C4-2B (cell line): ENCODE measurements at regions not wholly inside any gene's neighbourhood (a gene's known extent, or its start where the extent isn't known, plus 50 kb on each side); places are given as distances from the start of the nearest gene placed in this dataset.

Source experiments
- H3K27ac ChIP-seq: fragments of 450-650 bp; 2 replicates; pipeline ENCODE4 v1.5.1; 2017
- CTCF ChIP-seq: fragments of 450-650 bp; conservative IDR thresholded peaks from 2 replicates; pipeline ENCODE4 v1.5.1; 2017; ENCODE audit warnings: mild to moderate bottlenecking
- ZFX ChIP-seq: fragments of 450-650 bp; IDR thresholded peaks from 2 replicates; pipeline ENCODE4 v1.6.1; 2017

GRCh38 chrX:725971-726370, 95.4 kb downstream of the SHOX start:
- H3K27ac ChIP-seq = no peak overlapping the region
- TF ChIP-seq CTCF = no peak

GRCh38 chrX:724256-724655, 93.7 kb downstream of the SHOX start:
- no peak overlapping the region for H3K27ac ChIP-seq
- TF ChIP-seq CTCF = no peak

DNA sequence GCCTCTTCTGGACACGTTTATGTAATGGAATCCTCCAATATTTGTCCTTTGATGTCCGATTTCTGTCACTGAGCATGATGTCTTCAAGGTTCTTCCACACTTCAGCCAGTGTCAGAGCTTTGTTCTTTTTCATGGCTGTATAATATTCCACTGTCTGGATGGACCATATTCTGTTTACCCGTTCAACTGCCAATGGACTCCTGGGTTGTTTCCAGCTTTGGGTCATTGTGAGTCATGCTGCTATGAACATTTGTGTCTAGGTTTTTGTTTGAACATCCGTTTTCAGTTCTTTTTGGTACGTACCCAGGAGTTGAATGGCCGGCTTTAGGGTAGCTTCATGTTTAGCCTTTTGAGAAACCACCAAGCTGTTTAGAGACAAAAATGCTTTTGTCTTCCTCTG, 93.2 kb downstream of the SHOX start:
- TF ChIP-seq CTCF (no peak), ZFX (no peak)
- no peak overlapping the region for H3K27ac ChIP-seq

DNA sequence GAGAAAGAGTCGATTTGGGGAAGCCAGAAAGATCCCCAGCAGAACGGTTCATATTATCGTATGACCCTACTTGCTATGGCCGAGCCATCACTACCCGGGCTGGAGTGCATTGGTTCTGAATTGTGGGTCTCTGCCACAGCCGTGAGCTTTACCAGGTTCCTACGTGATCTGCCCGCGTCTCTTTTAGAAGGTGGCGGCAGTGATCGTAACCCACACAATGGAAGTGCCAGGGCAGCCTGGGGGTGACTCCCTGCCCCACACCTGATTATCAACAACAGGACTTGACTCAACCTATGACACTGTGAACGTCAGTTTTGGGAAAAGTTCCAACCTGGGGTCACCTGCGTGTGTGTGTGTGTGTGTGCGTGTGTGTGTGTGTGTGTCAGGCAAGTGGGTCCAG, 90.8 kb downstream of the SHOX start:
- TF ChIP-seq CTCF = no peak
- TF ChIP-seq ZFX = no peak
- H3K27ac ChIP-seq = no peak overlapping the region

- no peak overlapping the region for H3K27ac ChIP-seq
- TF ChIP-seq CTCF = no peak
These were observed 90.2 kb downstream of the SHOX start for GRCh38 chrX:720825-721224.

DNA sequence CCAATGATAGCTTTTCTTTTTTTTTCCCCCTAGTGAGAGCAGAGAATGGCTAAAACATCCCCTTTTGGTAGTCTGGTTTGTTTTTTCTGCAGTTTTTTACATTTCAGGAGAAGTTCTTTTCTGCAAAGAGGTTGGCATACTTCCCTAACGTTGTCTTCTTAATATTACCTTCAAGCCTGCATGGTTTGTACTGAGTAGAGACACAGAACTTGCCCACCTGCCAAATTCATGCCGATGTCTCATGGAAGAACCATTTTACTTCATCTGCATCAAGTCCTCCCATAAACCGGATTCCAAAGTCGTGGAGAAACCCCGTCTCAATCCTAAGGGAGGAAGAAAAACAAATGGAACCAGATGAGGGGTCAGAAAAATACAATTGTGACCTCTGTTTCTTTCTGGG, 89.7 kb downstream of the SHOX start:
- no peak overlapping the region for H3K27ac ChIP-seq

DNA sequence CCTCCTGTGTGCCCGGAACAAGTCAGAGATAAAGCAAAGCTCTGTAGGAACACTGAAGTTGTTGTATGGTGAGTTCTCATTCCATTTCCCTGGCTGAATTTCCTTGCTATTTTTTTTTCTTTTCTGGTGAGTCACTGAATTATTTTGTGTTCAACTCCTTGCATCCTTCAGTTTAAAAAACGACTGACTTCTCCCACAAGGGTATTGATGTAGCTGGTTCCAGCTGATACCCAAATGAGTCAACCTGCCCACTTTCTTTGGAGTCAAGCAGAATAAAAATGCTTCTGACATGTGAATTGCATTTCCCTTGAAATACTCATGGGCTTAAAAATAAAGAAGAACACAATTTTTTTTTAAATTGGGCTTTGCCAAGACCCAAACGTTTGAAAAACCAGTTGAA, 85.5 kb downstream of the SHOX start:
- no peak for TF ChIP-seq CTCF
- TF ChIP-seq ZFX = no peak
- H3K27ac ChIP-seq = no peak overlapping the region

More for the DNA sequence above, 89.7 kb downstream of the SHOX start:
- TF ChIP-seq ZFX = no peak
- no peak for TF ChIP-seq CTCF

GRCh38 chrX:714131-714530, 83.5 kb downstream of the SHOX start:
- TF ChIP-seq CTCF (no peak), ZFX (no peak)
- no peak overlapping the region for H3K27ac ChIP-seq
